ENCODE measurements at regions not wholly inside any gene's neighbourhood (a gene's known extent, or its start where the extent isn't known, plus 50 kb on each side); places are given as distances from the start of the nearest gene placed in this dataset.

DNA sequence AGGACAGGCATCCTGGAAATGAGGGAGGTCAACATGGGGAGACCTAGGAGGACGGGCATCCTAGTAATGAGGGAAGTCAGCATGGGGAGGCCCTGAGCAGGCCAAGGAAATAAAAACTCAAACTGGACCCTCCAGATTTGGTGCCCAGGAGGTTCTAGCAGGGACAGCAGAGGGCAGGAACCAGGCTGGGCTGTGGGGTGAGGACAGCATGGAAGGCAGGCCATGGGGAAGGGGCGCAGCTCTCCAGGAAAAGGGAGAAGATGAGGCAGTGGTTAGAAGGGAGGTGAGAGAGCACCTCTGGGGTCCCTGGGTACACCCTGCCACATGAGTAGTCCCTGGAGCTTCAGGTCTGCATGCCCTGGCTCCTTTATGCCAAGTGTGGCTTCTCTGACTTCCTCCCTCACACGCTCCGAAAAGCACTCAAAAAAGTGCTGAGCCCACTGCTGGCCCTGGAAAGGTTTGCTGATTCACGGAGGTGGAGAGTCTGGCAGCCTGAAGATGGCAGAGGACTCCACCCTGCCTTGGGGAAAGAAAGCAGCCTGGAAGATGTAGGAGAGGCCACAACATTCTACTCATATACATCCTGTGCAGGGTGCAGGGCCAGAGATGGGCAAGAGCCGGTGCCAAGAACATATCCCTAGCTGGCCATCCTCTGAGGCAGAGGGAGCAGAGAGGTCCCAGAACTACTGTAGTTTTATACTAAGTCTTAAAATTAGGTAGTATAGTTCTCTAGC is 154.9 kb downstream of the MRPL14 start:
- Histone ChIP-seq H3K4me1 (ENCODE audit: control insufficient read depth, extremely low read depth, insufficient read depth, low read length) (peaks cover 3% of the 10 kb centered on the region), H3K36me3 (ENCODE audit: control insufficient read depth in 2 of 2, extremely low read depth in 1 of 2, insufficient read depth in 2 of 2, low read length in 2 of 2) (no peaks in the 10 kb centered on the region), H3K9ac (replicated peaks; ENCODE audit: extremely low read depth, insufficient read depth, low read length) (no peak overlapping the region), H3K9me1 (replicated peaks; ENCODE audit: control insufficient read depth, extremely low read depth, insufficient read depth, low read length) (no peaks in the 10 kb centered on the region), H2AFZ (ENCODE audit: low read depth, low read length) (no peak overlapping the region), H3K27me3 (ENCODE audit: control insufficient read depth in 2 of 2, insufficient read depth in 2 of 2, low read length in 2 of 2) (peaks cover 18 to 28% of the 10 kb centered on the region in 2 experiments), H3K27ac (ENCODE audit: insufficient read depth, low read depth, low read length) (no peak overlapping the region), H3K4me2 (ENCODE audit: insufficient read depth, low read length) (no peak overlapping the region), H4K20me1 (replicated peaks; ENCODE audit: control insufficient read depth, extremely low read depth, insufficient read depth, low read length) (no peaks in the 10 kb centered on the region), H3K79me2 (ENCODE audit: control insufficient read depth, insufficient read depth, low read length) (no peaks in the 10 kb centered on the region), H3K4me3 (replicated peaks in 1 of 3; ENCODE audit: insufficient read depth in 1 of 3, low read depth in 1 of 3, low read length in 3 of 3) (no peak overlapping the region), H3K9me3 (replicated peaks; ENCODE audit: control insufficient read depth, insufficient read depth, low read length) (no peaks in the 10 kb centered on the region)
- dilution Hi-C loops (cut with MboI; ENCODE audit: extremely low pct_ligation_motif_present, low sequenced_read_pairs), result no loop called here
- ChIA-PET POLR2A (interaction anchor here (1.3 kb wide), 2 partner anchors 8 to 20 kb away, joined by 3 read pairs; no protein-coding TSS in a partner anchor), CTCF (interaction anchor here (0.6 to 2.3 kb wide), 8 partner anchors 10 to 305 kb away, joined by 3 to 16 read pairs (median 4); no protein-coding TSS in a partner anchor)
- FAIRE-seq, result no peak
- TF ChIP-seq GATA2 (IDR thresholded peaks at IDR 0.05; ENCODE audit: insufficient read depth, insufficient read length, low read depth, low read length) (no peak), POLR2A (IDR thresholded peaks at IDR 0.05; ENCODE audit: low read depth, low read length) (no peak), FOS (IDR thresholded peaks at IDR 0.05; ENCODE audit: borderline replicate concordance, insufficient read depth, low read length) (no peak)
- no peak for DNase-seq (ENCODE audit: low read depth, low spot score)
- no TSS peak for BruUV-seq (replicated peaks)
- intact Hi-C loops (cut with micrococcal nuclease), result no loop called here

DNA sequence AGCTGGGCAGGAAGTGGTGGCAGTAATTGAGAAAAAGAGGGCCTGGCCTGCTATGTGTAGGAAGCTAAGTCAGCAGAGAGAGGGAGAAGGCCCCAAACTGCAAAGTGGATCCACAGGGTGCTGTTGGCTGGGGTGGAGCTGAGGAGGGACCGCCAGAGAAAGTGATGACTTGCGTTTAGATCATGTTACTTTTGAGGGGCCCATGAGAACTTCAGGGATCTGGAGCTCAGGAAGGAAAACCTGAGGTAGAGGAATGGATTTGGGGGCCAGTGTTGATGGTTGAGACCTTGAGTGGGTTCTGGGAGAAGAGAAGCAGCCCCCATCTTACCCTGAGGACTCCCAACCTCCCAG is 155.5 kb downstream of the MRPL14 start:
- H3K9ac ChIP-seq (replicated peaks; ENCODE audit: extremely low read depth, insufficient read depth, low read length), result no peak overlapping the region
- no peaks in the 10 kb centered on the region for H3K9me3 ChIP-seq (replicated peaks; ENCODE audit: control insufficient read depth, insufficient read depth, low read length)
- intact Hi-C loops (cut with micrococcal nuclease), result no loop called here
- no peaks in the 10 kb centered on the region for H4K20me1 ChIP-seq (replicated peaks; ENCODE audit: control insufficient read depth, extremely low read depth, insufficient read depth, low read length)
- POLR2A ChIA-PET, result no interaction called here
- dilution Hi-C loops (cut with MboI; ENCODE audit: extremely low pct_ligation_motif_present, low sequenced_read_pairs), result no loop called here
- H3K79me2 ChIP-seq (ENCODE audit: control insufficient read depth, insufficient read depth, low read length), result no peaks in the 10 kb centered on the region
- no peak for DNase-seq (ENCODE audit: low read depth, low spot score)
- no peak overlapping the region for H3K27ac ChIP-seq (ENCODE audit: insufficient read depth, low read depth, low read length)
- CTCF ChIA-PET, result interaction anchor here (0.8 to 2.3 kb wide), 3 partner anchors 18 to 304 kb away, joined by 3 to 16 read pairs (median 6); no protein-coding TSS in a partner anchor
- no TSS peak for BruUV-seq (replicated peaks)
- TF ChIP-seq GATA2 (IDR thresholded peaks at IDR 0.05; ENCODE audit: insufficient read depth, insufficient read length, low read depth, low read length), result no peak
- TF ChIP-seq, protein P1, sequence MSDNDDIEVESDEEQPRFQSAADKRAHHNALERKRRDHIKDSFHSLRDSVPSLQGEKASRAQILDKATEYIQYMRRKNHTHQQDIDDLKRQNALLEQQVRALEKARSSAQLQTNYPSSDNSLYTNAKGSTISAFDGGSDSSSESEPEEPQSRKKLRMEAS (IDR thresholded peaks at IDR 0.05; ENCODE audit: insufficient read depth, insufficient read length), result no peak
- TF ChIP-seq CTCF (IDR thresholded peaks at IDR 0.05; ENCODE audit: extremely low read depth in 1 of 2, insufficient read depth in 1 of 2, low read depth in 1 of 2, low read length in 2 of 2), result no peak
- no peak for TF ChIP-seq FOS (IDR thresholded peaks at IDR 0.05; ENCODE audit: borderline replicate concordance, insufficient read depth, low read length)
- no peak for TF ChIP-seq POLR2AphosphoS5 (IDR thresholded peaks at IDR 0.05; ENCODE audit: insufficient read depth, low read depth, low read length)
- TF ChIP-seq JUN (IDR thresholded peaks at IDR 0.05; ENCODE audit: borderline replicate concordance, insufficient read depth, insufficient read length, low read depth), result no peak
- no peak for TF ChIP-seq EZH2 (IDR thresholded peaks at IDR 0.05; ENCODE audit: borderline replicate concordance, low read depth, low read length, severe bottlenecking)
- no peak for TF ChIP-seq MYC (IDR thresholded peaks at IDR 0.05; ENCODE audit: low read depth, low read length)
- TF ChIP-seq POLR2A (IDR thresholded peaks at IDR 0.05; ENCODE audit: low read depth, low read length), result no peak
- H3K9me1 ChIP-seq (replicated peaks; ENCODE audit: control insufficient read depth, extremely low read depth, insufficient read depth, low read length), result no peaks in the 10 kb centered on the region
- no peak overlapping the region for H3K4me2 ChIP-seq (ENCODE audit: insufficient read depth, low read length)
- H3K4me3 ChIP-seq (replicated peaks in 1 of 3; ENCODE audit: insufficient read depth in 1 of 3, low read depth in 1 of 3, low read length in 3 of 3), result no peak overlapping the region
- H3K36me3 ChIP-seq (ENCODE audit: control insufficient read depth in 2 of 2, extremely low read depth in 1 of 2, insufficient read depth in 2 of 2, low read length in 2 of 2), result no peaks in the 10 kb centered on the region
- peaks cover 17 to 26% of the 10 kb centered on the region in 2 experiments for H3K27me3 ChIP-seq (ENCODE audit: control insufficient read depth in 2 of 2, insufficient read depth in 2 of 2, low read length in 2 of 2)
- no peak for FAIRE-seq
- H2AFZ ChIP-seq (ENCODE audit: low read depth, low read length), result no peak overlapping the region
- peaks cover 3% of the 10 kb centered on the region for H3K4me1 ChIP-seq (ENCODE audit: control insufficient read depth, extremely low read depth, insufficient read depth, low read length)

All from endothelial cell of umbilical vein (primary cell).